H7 (cell line): ENCODE measurements at regions not wholly inside any gene's neighbourhood (a gene's known extent, or its start where the extent isn't known, plus 50 kb on each side); places are given as distances from the start of the nearest gene placed in this dataset.

Experiments
- DNase-seq: peaks from one replicate; pipeline ENCODE4 v3.0.0; 2012
- H3K27me3 ChIP-seq: 2 replicates; pipeline ENCODE4 v1.6.0; 2011; ENCODE audit warnings: mild to moderate bottlenecking, low read length; ENCODE audit not compliant: control insufficient read depth, insufficient read depth
- H3K36me3 ChIP-seq: replicated peaks from 2 replicates; pipeline ENCODE4 v1.5.1; 2011; ENCODE audit warnings: low read length; ENCODE audit not compliant: control insufficient read depth, insufficient read depth
- H3K4me3 ChIP-seq: 2 replicates; pipeline ENCODE4 v1.5.1; 2011; ENCODE audit warnings: low read depth, mild to moderate bottlenecking, control low read depth, low read length, moderate library complexity; ENCODE audit not compliant: insufficient read depth

GRCh38 chr18:8458546-8459215 lies 150.6 kb upstream of the RAB12 start:
- H3K36me3 ChIP-seq, result no peaks in the 10 kb centered on the region
- no peaks in the 10 kb centered on the region for H3K27me3 ChIP-seq
- no peak for DNase-seq
- H3K4me3 ChIP-seq, result no peak overlapping the region

- H3K36me3 ChIP-seq, result no peaks in the 10 kb centered on the region
- H3K4me3 ChIP-seq, result no peak overlapping the region
- no peak for DNase-seq
- no peaks in the 10 kb centered on the region for H3K27me3 ChIP-seq
These were observed 148.5 kb upstream of the RAB12 start for GRCh38 chr18:8460748-8461147.

- Histone ChIP-seq H3K27me3 (no peaks in the 10 kb centered on the region), H3K4me3 (no peak overlapping the region)
- DNase-seq, result no peak
These were observed 147.7 kb upstream of the RAB12 start for GRCh38 chr18:8461544-8461943.

GRCh38 chr18:8462651-8463185 lies 146.5 kb upstream of the RAB12 start:
- Histone ChIP-seq H3K4me3 (no peak overlapping the region), H3K36me3 (no peaks in the 10 kb centered on the region), H3K27me3 (no peaks in the 10 kb centered on the region)
- no peak for DNase-seq

More at GRCh38 chr18:8461544-8461943, 147.7 kb upstream of the RAB12 start:
- no peaks in the 10 kb centered on the region for H3K36me3 ChIP-seq

GRCh38 chr18:8463791-8464190 lies 145.4 kb upstream of the RAB12 start:
- H3K36me3 ChIP-seq, result no peaks in the 10 kb centered on the region
- no peak overlapping the region for H3K4me3 ChIP-seq
- peak; percentile 54 for DNase-seq
- H3K27me3 ChIP-seq, result no peaks in the 10 kb centered on the region

- H3K4me3 ChIP-seq, result no peak overlapping the region
- DNase-seq, result no peak
- H3K27me3 ChIP-seq, result no peaks in the 10 kb centered on the region
- no peaks in the 10 kb centered on the region for H3K36me3 ChIP-seq
These were observed 141.0 kb upstream of the RAB12 start for GRCh38 chr18:8468191-8468590.

GRCh38 chr18:8468921-8469335 lies 140.3 kb upstream of the RAB12 start:
- no peaks in the 10 kb centered on the region for H3K36me3 ChIP-seq
- DNase-seq, result no peak
- no peaks in the 10 kb centered on the region for H3K27me3 ChIP-seq
- H3K4me3 ChIP-seq, result no peak overlapping the region

GRCh38 chr18:8469544-8470130 lies 139.6 kb upstream of the RAB12 start:
- DNase-seq, result no peak
- Histone ChIP-seq H3K36me3 (no peaks in the 10 kb centered on the region), H3K4me3 (no peak overlapping the region), H3K27me3 (no peaks in the 10 kb centered on the region)

GRCh38 chr18:8471372-8471771 lies 137.9 kb upstream of the RAB12 start:
- Histone ChIP-seq H3K4me3 (no peak overlapping the region), H3K36me3 (no peaks in the 10 kb centered on the region), H3K27me3 (no peaks in the 10 kb centered on the region)
- no peak for DNase-seq

GRCh38 chr18:8474661-8475060 lies 134.6 kb upstream of the RAB12 start:
- no peaks in the 10 kb centered on the region for H3K36me3 ChIP-seq
- no peak overlapping the region for H3K4me3 ChIP-seq
- no peaks in the 10 kb centered on the region for H3K27me3 ChIP-seq
- DNase-seq, result no peak

- Histone ChIP-seq H3K27me3 (no peaks in the 10 kb centered on the region), H3K36me3 (no peaks in the 10 kb centered on the region), H3K4me3 (no peak overlapping the region)
- no peak for DNase-seq
These were observed 131.6 kb upstream of the RAB12 start for GRCh38 chr18:8477615-8478014.

- H3K36me3 ChIP-seq, result no peaks in the 10 kb centered on the region
- H3K4me3 ChIP-seq, result no peak overlapping the region
- DNase-seq, result peak; percentile 93
- H3K27me3 ChIP-seq, result no peaks in the 10 kb centered on the region
These were observed 130.9 kb upstream of the RAB12 start for GRCh38 chr18:8478166-8478967.

GRCh38 chr18:8478968-8479370 lies 130.3 kb upstream of the RAB12 start:
- Histone ChIP-seq H3K27me3 (no peaks in the 10 kb centered on the region), H3K36me3 (no peaks in the 10 kb centered on the region)
- no peak for DNase-seq

GRCh38 chr18:8479789-8480188 lies 129.4 kb upstream of the RAB12 start:
- H3K4me3 ChIP-seq, result no peak overlapping the region
- DNase-seq, result no peak
- no peaks in the 10 kb centered on the region for H3K36me3 ChIP-seq
- no peaks in the 10 kb centered on the region for H3K27me3 ChIP-seq

More at GRCh38 chr18:8478968-8479370, 130.3 kb upstream of the RAB12 start:
- H3K4me3 ChIP-seq, result no peak overlapping the region
